HT1080 (cell line): ENCODE measurements at regions not wholly inside any gene's neighbourhood (a gene's known extent, or its start where the extent isn't known, plus 50 kb on each side); places are given as distances from the start of the nearest gene placed in this dataset.
"Not testable (repeated sequence)": the region's sequence is repeated elsewhere in the genome, so short reads cannot be mapped to it uniquely, and the experiment has no call there.

Experiments
- DNase-seq: peaks from one replicate; pipeline ENCODE4 v3.0.0-alpha.2; 2015; ENCODE audit warnings: low read depth

DNA sequence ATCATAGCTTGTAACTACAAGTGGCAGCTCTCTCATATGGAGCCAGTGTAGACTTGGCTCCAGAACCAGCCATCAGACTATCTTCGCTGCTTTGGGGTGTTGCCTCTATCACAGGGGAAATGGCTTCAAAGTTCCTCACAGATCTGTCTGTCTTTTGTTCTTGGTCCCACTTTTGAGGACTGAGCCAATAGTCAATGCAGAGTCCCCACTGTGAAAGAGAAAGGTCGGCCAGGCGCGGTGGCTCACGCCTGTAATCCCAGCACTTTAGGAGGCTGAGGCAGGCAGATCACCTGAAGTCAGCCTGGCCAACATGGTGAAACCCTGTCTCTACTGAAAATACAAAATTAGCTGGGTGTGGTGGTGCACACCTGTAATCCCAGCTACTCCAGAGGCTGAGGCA is 86.9 kb upstream of the FZD7 start:
- DNase-seq = not testable (repeated sequence)

DNA sequence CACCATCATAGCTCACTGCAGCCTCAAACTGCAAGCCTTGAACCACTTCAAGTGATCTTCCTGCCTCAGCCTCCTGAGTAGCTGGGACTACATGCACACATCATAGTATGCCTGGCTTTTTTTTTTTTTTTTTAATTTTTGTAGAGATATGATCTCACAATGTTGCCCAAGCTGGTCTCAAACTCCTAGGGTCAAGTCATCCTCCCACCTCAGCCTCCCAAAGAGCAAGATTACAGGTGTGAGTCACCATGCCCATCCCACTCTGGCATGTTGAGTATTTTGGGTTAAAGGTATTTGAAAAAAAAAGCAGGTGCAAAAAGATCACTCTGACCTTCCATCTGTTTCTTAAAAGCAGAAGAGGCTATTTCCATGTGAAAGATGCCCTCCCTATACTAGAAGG is 86.4 kb upstream of the FZD7 start:
- no peak for DNase-seq

DNA sequence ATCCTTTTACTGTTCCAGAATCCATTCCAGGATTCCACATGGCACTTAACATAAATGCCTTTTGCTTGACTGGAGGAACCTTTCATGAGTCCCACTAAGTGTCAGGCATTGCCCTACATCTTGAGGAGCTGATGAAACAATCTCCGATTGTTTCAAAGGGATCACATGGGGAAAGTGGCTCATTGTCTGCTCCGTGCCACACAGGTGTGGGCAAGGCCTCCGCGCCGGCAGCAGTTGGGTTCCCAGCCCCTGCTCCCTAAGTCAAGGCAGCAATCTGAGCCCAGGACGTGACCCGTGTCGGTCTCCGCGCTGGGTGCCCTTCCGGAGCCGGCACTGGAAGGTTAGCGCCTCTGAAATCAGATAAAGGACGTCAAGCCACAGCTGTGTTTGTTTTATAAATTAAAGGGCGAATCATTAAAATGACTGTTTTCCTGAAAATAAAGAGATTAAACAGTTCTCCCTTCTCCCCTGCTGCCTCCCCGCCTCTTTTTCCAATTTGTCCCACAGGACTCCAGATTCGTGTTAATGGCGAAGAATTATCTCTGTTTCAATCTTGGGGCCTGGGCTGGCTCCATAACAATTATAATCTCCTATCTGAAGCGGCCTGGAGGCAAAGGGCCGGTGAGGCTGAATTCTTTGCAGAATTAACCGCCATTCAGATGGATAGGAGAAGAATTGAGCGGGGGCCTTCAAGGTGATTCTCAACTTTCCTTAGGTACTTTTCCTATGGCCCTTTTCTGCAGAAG is 84.3 kb upstream of the FZD7 start:
- no peak for DNase-seq

DNA sequence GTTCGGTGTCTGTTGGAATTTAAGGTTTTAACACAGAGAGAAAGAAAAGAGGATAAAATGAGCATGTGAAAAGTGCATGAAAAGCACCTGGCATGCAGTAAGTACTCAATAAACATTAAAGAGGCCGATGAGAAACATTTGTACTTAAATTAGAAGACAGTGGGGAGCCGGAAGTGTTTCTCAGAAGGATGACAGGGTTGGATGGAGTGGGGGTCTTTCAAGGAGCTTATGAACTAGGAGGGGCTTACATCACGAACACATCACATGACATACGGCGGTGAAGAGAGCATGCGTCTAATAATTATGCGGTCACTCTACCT is 83.8 kb upstream of the FZD7 start:
- DNase-seq = no peak

DNA sequence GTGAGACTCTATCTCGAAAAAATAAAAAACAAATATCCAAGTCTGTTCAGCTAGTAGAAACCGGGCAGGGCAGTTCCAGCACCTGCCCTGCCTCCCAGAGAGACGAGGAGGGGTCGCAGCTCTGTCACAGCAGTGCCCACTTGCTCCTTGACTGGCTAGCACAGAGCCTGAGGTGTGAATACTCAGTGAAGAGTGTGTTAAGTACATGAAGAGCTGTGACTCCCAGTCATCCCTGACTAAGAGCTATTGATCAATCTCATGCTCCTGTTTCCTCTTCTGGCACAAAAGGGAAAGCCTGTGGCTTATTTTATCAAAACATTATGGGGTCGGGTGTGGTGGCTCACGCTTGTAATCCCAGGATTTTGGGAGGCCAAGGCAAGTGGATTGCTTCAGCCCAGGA is 83.0 kb upstream of the FZD7 start:
- peak; percentile 33 for DNase-seq

DNA sequence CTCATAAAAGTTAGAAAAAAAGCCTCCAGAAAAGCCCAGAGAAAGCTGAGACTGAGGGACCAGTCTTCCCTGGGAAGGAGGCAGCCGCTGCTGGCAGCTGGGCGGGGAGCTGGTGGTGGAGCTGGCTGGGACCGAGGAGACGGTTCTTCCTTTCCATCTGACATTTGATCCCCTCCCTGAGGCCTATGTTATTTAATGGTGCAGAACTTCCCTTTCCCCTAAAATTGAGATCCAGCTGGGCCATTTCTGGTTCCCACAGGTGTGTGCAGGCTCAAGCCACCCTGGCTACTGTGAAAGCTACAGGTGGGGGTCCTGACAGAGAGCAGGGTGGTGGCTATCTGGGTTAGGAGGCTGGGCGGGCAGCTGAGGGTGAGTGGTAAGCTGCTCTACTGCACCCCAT is 81.5 kb upstream of the FZD7 start:
- no peak for DNase-seq

DNA sequence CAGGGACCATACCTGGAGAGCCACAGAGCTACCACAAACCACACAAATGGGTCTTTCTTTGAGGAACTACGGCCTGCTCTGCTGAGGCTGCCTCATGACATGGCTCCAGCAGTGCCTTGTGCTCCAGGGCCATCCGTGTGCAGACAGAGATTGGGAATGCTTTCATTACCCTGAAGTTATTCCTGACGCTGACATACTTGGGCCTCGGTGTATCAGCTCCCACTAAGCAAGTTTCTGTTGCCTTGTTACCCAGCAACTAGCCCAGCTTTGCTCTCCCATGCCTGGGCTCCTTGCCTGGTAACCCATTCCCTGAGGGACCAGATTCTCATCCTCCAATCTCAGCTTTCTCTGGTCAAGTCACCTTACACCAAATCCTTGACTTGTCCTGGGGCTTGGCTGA is 80.3 kb upstream of the FZD7 start:
- DNase-seq = no peak

DNA sequence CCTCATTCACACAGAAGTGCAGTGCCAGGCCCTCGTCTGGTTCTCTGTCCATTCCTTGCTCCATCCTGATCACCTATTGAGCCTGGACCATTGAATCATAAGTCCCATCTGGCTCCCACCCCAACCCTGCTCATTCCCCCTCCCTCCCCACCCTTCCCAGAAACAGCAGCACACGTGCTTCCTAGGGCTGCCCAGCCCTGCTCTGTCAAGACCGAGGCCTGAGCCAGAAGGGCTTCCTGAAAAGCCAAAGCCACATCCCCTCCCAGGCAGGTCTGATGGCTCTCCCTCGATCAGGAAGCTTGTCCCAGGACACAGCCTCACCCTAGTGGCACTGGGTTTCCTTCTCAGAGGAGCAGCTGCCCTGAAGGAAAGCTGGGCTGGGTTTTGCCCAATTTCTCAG is 79.8 kb upstream of the FZD7 start:
- DNase-seq = no peak

DNA sequence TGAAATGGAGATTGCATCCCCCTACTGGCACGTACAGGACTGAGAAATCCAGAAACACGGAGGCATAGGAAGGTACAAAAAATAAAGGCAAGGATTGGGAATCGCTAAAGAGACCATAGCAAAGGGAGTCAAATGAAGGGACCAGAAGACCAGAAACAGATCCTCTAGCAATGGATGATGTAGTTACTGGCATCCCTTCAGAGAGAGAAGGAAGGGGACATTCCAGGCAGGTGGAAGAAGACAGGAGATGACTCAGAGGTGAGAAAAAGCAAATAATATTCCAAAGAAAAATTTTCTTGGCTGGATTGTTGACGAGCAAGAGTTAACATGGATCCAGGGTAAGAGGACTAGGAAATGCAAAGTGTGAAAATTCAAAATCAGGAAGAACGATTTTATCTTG is 78.4 kb upstream of the FZD7 start:
- DNase-seq = no peak

DNA sequence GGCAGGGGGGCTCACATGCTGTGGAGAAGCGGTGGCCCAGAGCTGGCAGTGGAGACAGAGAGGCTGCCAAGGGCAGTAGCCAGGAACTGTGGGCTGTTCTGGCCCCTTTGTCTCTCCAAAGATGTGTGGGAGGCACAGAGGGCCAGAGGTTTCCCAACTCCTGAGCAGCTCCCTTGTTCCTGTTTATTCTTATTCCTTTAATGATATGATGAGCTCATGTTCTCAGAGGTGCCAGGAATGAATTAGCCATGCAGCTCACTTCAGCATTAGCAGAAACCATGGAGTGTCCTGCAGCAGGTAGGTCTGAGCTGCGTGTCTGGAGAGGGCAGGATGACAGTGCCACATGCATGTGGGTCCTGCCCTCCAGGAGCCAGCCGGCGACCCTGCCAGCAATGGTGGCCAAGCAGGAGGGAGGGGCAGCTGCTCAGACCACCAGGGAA is 77.9 kb upstream of the FZD7 start:
- DNase-seq = no peak

DNA sequence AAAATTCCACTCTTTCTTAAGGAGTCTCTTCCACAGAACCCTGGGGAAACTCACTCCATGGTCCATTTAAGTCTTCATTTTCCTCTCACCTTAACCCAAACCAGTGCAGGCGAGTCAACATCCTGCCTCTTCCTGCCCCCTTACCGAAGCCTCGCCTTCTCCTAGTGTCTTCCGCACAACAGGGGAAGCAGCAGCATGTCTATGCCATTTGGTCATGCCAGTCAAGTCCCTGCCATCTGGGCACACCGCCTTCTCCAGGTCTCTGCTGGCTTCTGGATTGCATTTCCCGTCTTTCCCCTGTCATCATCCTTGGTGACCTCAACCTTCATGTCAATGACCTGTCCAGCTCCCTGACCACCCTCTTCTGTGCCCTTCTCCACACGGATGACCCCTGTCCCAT is 77.3 kb upstream of the FZD7 start:
- DNase-seq = no peak

DNA sequence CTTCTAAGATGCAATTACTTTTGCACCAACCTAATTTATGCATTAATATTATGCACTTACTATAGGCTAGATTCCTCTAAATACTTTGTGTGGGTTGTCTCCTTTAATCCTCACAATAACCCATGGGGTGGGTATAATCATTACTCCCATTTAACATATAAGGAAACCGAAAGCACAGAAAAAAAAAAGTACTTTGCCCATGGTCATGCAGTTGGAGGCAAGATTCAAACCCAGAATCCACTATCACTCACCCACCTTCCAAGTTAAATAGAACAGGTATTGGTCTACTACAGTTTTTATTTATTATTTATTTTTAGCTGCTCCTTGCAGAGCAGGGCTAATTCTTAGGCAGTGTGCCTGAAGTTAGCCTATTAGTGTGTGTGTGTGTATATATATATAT is 76.6 kb upstream of the FZD7 start:
- no peak for DNase-seq

DNA sequence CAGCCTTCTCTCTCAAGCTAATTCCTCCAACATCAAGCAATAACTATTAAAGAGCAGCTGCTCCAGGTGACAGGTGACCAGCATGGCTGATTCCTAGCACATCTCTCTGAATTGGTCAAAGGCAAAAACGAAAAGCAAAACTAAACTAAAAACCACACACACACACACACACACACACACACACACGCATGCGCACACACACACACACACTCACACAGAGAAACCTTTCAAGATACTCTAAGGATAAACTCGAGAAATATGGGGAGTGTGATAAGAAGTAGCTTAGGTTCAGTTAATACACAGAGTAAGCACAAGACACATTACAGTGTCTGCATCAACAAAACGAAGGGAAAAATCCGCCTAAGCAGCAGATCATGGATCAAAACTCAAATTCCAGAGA is 74.5 kb upstream of the FZD7 start:
- no peak for DNase-seq

DNA sequence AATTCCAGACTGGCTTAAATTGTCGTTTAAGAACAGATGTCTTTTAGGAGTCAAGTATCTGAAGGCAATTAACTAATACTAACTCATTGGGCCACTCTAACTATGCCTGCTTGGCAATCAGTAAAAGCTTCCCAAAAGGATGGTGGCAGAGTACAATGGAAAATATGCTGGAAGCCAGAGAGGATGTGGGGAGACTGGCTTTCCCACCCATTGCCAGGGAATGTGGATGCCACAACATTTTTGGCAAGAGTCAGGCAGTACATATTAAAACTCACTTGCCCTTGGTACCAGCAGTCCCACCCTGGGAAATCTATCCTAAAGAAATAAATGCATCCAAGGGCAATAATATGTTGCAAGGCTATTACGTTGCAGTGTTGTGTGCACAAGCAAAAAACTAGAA is 74.0 kb upstream of the FZD7 start:
- peak; percentile 35 for DNase-seq

DNA sequence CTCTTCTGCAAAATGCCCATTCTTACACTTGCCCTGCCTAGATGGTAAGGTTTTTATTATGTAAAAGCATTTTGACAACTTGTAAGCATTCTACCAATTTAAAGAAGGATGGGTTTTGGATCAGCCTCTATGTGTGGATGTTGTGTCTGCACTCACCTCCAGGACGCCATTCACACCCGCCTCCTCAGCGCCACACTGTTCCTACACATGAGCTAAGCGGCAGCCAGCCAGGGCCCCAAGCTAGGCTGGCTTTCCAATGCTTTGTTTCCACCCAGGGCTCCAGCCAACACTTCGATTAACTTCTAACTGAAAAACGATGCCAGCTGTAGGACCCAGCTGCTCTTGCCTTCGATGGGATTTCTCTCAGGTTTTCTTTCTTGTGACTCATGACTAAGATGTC is 73.3 kb upstream of the FZD7 start:
- no peak for DNase-seq

DNA sequence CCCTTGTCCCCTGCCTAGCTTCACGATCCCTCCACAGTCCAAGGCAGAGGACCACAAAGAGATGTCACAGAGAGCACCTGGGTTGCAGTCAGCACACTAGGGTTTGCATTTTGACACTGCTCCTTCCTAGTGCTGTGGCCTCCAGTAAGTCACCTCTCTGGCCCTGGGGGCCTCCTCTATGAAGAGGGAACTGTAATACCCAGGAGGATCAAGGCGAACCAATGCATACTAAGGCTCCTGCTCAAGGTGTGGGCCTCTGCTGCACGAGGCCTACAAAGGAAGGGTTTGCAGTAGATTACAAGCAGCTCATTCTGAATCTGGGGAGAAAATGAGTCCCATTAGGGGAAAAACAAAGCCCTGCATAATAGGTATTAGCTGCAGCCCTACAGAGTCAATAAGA is 72.3 kb upstream of the FZD7 start:
- no peak for DNase-seq

DNA sequence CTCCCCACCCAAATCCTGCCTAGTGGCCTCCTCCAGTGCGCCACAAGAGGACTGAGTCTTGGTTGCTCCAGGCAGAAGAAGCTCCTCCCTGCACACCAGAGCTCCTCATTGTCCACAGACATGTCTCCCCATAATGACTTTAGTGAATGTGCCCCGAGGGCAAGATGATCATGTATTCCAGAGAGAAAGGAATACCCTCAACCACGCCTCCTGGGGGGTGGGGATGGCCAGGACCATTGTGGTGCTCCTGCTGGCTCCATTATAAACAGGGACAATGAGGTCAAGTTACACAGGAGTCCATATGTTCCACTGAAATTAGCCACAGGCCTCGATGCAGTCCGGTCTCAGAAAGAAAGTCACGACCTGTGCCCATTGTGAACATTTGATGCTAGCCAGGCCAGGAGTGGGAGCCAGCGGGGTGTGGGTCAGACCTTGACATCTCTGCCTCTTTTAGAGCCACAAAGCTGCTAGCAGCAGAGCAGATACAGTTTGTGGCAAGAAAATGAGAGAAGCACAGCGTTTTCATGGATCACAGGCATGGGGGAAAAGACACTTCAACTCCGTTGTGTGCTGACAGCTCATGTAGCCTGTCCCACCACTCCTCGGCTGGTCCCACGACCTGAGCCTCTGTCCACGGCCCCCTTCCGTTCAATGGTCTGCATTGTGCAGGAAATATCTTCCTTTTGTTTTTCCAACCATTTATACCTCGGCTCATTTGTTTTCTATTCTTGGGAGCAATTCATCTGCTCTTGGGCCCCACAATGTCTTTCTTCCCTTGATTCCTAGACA is 70.7 kb upstream of the FZD7 start:
- no peak for DNase-seq

DNA sequence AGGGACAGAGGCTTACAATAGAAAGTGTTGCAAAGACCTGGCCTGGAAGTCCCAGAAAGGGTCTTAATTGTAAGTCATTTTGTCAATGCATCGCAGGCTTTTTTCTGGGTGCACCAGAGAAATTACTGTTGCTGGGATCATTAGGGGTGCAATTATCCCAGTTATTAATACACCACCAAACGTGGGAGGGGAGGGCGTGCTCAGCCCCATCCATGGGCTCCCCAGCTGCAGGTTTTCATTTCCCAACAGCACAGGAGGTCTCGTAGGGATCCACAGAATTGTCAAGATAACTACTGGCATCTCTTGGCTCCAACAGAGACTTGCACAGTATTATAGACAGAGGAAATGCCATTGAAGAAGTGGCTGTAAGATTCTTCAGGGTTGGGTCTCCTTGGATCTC is 69.6 kb upstream of the FZD7 start:
- no peak for DNase-seq

DNA sequence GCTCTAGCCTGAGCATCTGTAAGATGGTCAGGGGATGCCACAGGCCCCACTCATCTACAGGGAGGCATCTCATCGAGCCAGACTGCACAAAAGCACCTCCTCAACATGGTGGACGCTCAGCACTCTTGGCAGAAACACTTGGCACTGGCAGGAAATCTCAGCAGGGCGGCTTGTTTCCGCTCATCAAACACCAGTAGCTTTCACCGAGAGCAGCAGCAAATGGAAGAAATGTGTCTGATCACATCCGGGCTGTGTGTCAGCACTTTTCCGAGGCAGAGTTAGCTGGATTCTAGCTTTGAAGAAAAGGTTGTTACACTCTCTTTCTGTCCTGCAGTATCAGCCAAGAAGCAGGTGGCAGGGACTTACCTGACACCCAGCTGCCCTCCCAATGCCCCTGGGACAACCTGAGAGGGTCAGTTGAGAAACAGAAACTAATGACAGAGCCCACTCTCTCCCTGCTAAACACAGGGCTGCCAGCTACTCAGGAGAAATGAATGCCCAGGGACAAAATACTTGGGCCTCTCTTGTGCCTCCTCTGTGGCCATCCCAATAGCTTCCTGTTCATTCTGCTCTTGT is 68.9 kb upstream of the FZD7 start:
- DNase-seq = peak; percentile 25

DNA sequence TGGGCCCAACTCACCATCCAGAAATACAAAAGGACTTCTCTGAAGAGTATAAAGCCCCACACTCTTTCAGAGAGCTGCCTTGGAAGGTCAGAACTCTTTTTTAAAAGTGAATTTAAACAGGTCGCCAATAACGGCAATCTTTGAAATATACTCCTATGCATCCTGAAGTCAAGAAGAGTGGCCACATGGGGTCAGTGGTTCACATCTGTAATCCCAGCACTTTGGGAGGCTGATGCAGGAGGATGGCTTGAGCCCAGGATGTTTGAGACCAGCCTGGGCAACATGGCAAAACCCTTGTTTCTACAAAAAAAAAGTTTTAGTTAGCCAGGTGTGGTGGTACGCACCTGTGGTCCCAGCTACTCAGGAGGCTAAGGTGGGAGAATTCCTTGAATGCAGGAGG is 68.1 kb upstream of the FZD7 start:
- peak; percentile 27 for DNase-seq

DNA sequence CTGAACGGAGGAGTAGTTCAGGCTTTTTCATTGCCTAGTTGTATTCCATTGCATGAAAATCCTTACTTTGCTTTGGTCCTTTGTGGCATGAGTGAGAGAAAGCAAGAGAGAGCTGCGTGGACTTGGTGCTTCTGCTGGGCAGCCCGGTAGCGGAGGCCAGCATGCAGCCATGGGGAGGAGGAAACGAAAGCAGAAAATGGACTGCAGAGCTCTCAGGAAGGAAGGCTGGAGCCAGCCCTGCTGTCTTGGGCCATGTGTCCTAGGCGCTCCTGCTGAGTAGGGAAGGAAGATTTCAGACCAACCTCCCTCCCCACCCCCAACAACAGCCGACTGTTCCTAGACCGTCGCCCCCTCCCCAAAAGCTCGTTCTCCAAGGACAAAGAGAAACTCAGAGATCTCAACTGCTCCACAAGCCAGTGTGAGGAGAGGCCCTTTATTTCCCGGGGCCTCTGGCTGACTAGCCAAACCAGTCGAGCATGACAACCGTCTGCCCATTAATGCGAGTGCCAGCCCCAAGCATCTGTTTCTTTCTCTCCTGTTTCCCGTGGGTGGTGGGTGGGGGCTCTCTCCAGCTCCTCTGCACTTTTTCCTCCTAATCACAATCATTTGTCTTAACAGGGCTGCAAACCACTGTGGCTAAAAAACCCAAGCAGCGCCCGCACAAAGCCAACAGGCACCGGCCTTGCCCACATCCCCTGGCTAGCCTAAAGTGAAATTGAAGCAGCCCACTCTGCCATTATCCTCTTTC is 66.8 kb upstream of the FZD7 start:
- no peak for DNase-seq

DNA sequence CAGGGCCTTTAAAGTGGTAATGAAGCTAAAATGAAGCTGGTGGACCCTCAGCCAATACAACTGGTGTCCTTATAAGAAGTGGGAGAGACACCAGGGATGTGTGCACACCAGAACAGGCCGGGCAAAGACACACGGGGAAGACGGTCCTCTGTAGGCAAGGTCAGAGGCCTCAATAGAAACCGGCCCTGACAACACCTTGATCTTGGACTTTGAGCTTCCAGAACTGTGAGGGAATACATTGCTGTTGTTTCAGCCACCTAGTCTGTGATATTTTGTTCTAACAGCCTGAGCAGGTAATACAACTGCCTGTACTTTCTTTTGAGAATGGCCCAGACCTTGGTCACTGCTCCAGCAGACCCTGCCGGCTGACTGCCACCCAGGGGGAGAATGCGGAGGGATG is 65.6 kb upstream of the FZD7 start:
- DNase-seq = no peak
